ENCODE measurements at regions not wholly inside any gene's neighbourhood (a gene's known extent, or its start where the extent isn't known, plus 50 kb on each side); places are given as distances from the start of the nearest gene placed in this dataset.

GRCh38 chr6:1503811-1504210 is 105.9 kb upstream of the FOXC1 start:
- TF ChIP-seq CTCF (conservative IDR thresholded peaks at IDR 0.05 in 1 of 2, IDR thresholded peaks at IDR 0.05 in 1 of 2; ENCODE audit: extremely low read depth in 1 of 2, insufficient read depth in 1 of 2, low read depth in 1 of 2, low read length in 2 of 2) (no peak), EZH2 (IDR thresholded peaks at IDR 0.05; ENCODE audit: borderline replicate concordance, low read length) (no peak)
